ENCODE measurements at regions not wholly inside any gene's neighbourhood (a gene's known extent, or its start where the extent isn't known, plus 50 kb on each side); places are given as distances from the start of the nearest gene placed in this dataset.

DNA sequence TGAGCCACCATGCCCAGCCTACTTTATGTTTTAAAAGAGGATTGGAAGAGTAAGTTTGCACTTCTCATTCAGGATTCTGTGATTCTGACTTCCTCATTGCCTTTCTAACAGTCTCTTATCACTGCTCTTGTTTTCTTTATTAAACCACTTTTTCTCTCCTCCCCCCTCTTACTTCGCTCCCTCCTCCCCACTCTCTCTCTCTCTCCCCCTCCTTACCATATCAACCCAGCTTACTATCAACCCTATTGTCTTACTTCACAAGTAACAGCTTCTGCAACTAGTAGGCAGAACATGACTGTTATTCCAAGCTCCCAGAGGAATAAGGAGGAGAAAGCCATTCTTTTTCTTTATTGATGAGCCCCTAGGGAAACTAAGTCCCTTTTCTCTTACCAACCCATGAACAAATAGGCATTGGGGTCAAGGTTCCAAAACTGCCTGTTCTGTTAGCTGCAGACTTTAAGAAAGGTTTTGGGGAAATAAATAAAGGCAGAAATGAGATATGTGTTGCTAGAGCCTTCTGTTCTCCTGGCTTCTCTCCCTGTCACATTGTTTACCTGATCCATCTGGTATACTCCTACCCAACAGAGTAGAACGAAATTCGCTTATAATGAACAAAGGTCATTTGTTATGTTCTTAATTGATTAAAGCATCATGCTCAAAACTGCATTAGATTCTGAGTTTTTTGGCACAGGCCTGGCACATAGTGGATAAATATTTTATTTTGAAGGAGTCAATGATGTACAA is 56.4 kb upstream of the RASGRP1 start:
- intact Hi-C loops (cut with micrococcal nuclease) (no loop called here), dilution Hi-C loops (cut with MboI; ENCODE audit: extremely low pct_ligation_motif_present, low sequenced_read_pairs) (no loop called here)
- H3K9me1 ChIP-seq (replicated peaks; ENCODE audit: control insufficient read depth, extremely low read depth, insufficient read depth, low read length), result no peaks in the 10 kb centered on the region
- CTCF ChIA-PET, result interaction anchor here (1.6 kb wide), 1 partner anchor 181 kb away, joined by 5 read pairs; no protein-coding TSS in a partner anchor
- FAIRE-seq (no peak), DNase-seq (ENCODE audit: low read depth, low spot score) (no peak)
- POLR2A ChIA-PET, result no interaction called here
- H3K9ac ChIP-seq (replicated peaks; ENCODE audit: extremely low read depth, insufficient read depth, low read length), result no peak overlapping the region
- TF ChIP-seq EZH2 (IDR thresholded peaks at IDR 0.05; ENCODE audit: borderline replicate concordance, low read depth, low read length, severe bottlenecking), result no peak
- TF ChIP-seq MYC (IDR thresholded peaks at IDR 0.05; ENCODE audit: low read depth, low read length), result no peak
- TF ChIP-seq, protein P1, sequence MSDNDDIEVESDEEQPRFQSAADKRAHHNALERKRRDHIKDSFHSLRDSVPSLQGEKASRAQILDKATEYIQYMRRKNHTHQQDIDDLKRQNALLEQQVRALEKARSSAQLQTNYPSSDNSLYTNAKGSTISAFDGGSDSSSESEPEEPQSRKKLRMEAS (IDR thresholded peaks at IDR 0.05; ENCODE audit: insufficient read depth, insufficient read length), result no peak
- TF ChIP-seq GATA2 (IDR thresholded peaks at IDR 0.05; ENCODE audit: insufficient read depth, insufficient read length, low read depth, low read length), result no peak
- TF ChIP-seq, protein P2, sequence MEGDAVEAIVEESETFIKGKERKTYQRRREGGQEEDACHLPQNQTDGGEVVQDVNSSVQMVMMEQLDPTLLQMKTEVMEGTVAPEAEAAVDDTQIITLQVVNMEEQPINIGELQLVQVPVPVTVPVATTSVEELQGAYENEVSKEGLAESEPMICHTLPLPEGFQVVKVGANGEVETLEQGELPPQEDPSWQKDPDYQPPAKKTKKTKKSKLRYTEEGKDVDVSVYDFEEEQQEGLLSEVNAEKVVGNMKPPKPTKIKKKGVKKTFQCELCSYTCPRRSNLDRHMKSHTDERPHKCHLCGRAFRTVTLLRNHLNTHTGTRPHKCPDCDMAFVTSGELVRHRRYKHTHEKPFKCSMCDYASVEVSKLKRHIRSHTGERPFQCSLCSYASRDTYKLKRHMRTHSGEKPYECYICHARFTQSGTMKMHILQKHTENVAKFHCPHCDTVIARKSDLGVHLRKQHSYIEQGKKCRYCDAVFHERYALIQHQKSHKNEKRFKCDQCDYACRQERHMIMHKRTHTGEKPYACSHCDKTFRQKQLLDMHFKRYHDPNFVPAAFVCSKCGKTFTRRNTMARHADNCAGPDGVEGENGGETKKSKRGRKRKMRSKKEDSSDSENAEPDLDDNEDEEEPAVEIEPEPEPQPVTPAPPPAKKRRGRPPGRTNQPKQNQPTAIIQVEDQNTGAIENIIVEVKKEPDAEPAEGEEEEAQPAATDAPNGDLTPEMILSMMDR (IDR thresholded peaks at IDR 0.05; ENCODE audit: extremely low read depth in 1 of 2, insufficient read depth in 1 of 2, low read depth in 1 of 2, low read length in 2 of 2), result no peak
- no peak for TF ChIP-seq FOS (IDR thresholded peaks at IDR 0.05; ENCODE audit: borderline replicate concordance, insufficient read depth, low read length)
- no peak for TF ChIP-seq JUN (IDR thresholded peaks at IDR 0.05; ENCODE audit: borderline replicate concordance, insufficient read depth, insufficient read length, low read depth)
- no peak for TF ChIP-seq POLR2AphosphoS5 (IDR thresholded peaks at IDR 0.05; ENCODE audit: insufficient read depth, low read depth, low read length)
- no peak for TF ChIP-seq POLR2A (IDR thresholded peaks at IDR 0.05; ENCODE audit: low read depth, low read length)
- no peak overlapping the region for H3K27ac ChIP-seq (ENCODE audit: insufficient read depth, low read depth, low read length)
- no peaks in the 10 kb centered on the region for H4K20me1 ChIP-seq (replicated peaks; ENCODE audit: control insufficient read depth, extremely low read depth, insufficient read depth, low read length)
- no peak overlapping the region for H2AFZ ChIP-seq (ENCODE audit: low read depth, low read length)
- H3K4me2 ChIP-seq (ENCODE audit: insufficient read depth, low read length), result no peak overlapping the region
- no peaks in the 10 kb centered on the region for H3K4me1 ChIP-seq (ENCODE audit: control insufficient read depth, extremely low read depth, insufficient read depth, low read length)
- peaks cover 11 to 12% of the 10 kb centered on the region in 2 experiments for H3K27me3 ChIP-seq (ENCODE audit: control insufficient read depth in 2 of 2, insufficient read depth in 2 of 2, low read length in 2 of 2)
- no peaks in the 10 kb centered on the region for H3K79me2 ChIP-seq (ENCODE audit: control insufficient read depth, insufficient read depth, low read length)
- BruUV-seq (replicated peaks), result no TSS peak
- H3K4me3 ChIP-seq (replicated peaks in 1 of 3; ENCODE audit: insufficient read depth in 1 of 3, low read depth in 1 of 3, low read length in 3 of 3), result no peak overlapping the region
- H3K36me3 ChIP-seq (ENCODE audit: control insufficient read depth in 2 of 2, extremely low read depth in 1 of 2, insufficient read depth in 2 of 2, low read length in 2 of 2), result no peaks in the 10 kb centered on the region
- no peaks in the 10 kb centered on the region for H3K9me3 ChIP-seq (replicated peaks; ENCODE audit: control insufficient read depth, insufficient read depth, low read length)

All from endothelial cell of umbilical vein (primary cell).